WERI-Rb-1 (cell line): ENCODE measurements at regions not wholly inside any gene's neighbourhood (a gene's known extent, or its start where the extent isn't known, plus 50 kb on each side); places are given as distances from the start of the nearest gene placed in this dataset.

ENCODE experiments used
- DNase-seq: peaks from one replicate; pipeline ENCODE4 v3.0.0-alpha.2; 2020
- H3K27ac ChIP-seq: fragments of 250-450 bp; sonication (Bioruptor Pico); 2 replicates; pipeline ENCODE4 v1.5.1; 2020; ENCODE audit warnings: mild to moderate bottlenecking, moderate library complexity
- H3K27me3 ChIP-seq: fragments of 250-450 bp; sonication (Bioruptor Pico); 2 replicates; pipeline ENCODE4 v1.5.1; 2021; ENCODE audit warnings: mild to moderate bottlenecking, low read depth, moderate library complexity; ENCODE audit not compliant: insufficient read depth, severe bottlenecking
- H3K36me3 ChIP-seq: fragments of 250-450 bp; sonication (Bioruptor Pico); 2 replicates; pipeline ENCODE4 v1.5.1; 2020; ENCODE audit warnings: mild to moderate bottlenecking, moderate library complexity
- H3K4me3 ChIP-seq: 2 replicates; pipeline ENCODE4 v1.5.1; 2011; ENCODE audit warnings: low read depth, mild to moderate bottlenecking, control low read depth, low read length
- H3K9me3 ChIP-seq: fragments of 250-450 bp; sonication (Bioruptor Pico); 2 replicates; pipeline ENCODE4 v1.5.1; 2021; ENCODE audit warnings: mild to moderate bottlenecking, moderate library complexity; ENCODE audit not compliant: severe bottlenecking
- CTCF ChIP-seq: IDR thresholded peaks from 2 replicates; pipeline ENCODE4 v1.5.1; 2011; ENCODE audit warnings: low read depth, mild to moderate bottlenecking, control low read depth, inconsistent platforms, low read length

DNA sequence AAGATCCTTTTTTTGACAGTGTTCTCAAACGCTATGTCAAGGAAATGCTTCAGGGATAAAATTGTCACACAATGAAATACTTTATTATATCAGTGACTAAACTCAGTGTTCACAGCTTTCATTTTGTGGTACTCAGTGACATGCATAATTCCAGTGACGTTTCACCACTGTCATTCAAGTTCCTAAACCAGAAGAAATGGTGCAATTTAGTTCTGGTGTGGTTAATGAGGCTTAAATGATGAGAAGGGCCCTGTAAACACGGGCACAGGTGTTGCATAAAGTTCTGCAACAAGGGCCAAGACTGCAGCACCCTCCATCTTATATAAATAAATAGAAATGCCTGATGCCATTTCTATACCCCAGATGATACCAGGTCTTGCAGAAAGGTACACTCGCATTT, 1247.1 kb downstream of the GATA3 start:
- DNase-seq, result no peak
- H3K9me3 ChIP-seq, result no peaks in the 10 kb centered on the region

GRCh38 chr10:9302140-9302746, 1247.8 kb downstream of the GATA3 start:
- no peaks in the 10 kb centered on the region for H3K27me3 ChIP-seq
- no peaks in the 10 kb centered on the region for H3K9me3 ChIP-seq
- H3K4me3 ChIP-seq, result no peak overlapping the region
- DNase-seq, result no peak
- no peaks in the 10 kb centered on the region for H3K36me3 ChIP-seq
- no peak for TF ChIP-seq CTCF
- H3K27ac ChIP-seq, result no peak overlapping the region

More for the DNA sequence above, 1247.1 kb downstream of the GATA3 start:
- no peak for TF ChIP-seq CTCF
- Histone ChIP-seq H3K36me3 (no peaks in the 10 kb centered on the region), H3K27ac (no peak overlapping the region), H3K4me3 (no peak overlapping the region), H3K27me3 (no peaks in the 10 kb centered on the region)

DNA sequence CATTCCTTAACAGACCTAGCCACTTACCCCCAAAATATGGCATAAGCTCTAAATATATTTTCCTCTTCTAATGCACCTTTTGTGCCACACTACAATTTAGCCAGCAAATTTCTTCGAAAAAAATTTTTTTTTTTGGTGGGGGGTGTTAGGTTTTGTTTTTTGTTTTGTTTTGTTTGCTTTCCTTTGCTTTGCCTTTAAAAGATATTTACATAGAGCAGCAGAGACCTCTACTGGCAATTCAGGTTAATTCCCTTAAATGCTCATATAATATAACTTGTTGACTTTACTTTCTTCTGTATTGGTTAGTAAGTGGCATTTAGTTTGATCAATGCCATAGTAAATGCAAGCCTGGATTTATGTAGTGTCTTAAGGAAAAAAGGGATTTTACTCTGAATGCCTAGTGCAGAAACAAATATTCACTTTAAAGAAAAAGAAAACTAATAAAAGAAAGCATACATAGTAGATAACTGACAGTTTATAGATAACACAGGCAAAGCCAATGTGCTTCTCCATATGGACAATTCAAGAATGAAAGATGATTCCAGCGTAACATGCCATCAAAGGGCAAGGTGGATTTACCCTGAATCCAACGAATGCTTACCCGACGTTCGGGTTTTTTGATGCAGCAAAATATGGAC, 1250.6 kb downstream of the GATA3 start:
- H3K9me3 ChIP-seq, result no peaks in the 10 kb centered on the region
- no peaks in the 10 kb centered on the region for H3K27me3 ChIP-seq
- no peak for DNase-seq
- no peak overlapping the region for H3K4me3 ChIP-seq
- H3K27ac ChIP-seq, result no peak overlapping the region
- no peaks in the 10 kb centered on the region for H3K36me3 ChIP-seq
- TF ChIP-seq CTCF, result no peak

GRCh38 chr10:9311702-9312499, 1257.4 kb downstream of the GATA3 start:
- Histone ChIP-seq H3K27ac (no peak overlapping the region), H3K27me3 (no peaks in the 10 kb centered on the region), H3K36me3 (no peaks in the 10 kb centered on the region), H3K4me3 (no peak overlapping the region), H3K9me3 (no peaks in the 10 kb centered on the region)
- no peak for TF ChIP-seq CTCF
- no peak for DNase-seq

GRCh38 chr10:9315292-9315691, 1260.8 kb downstream of the GATA3 start:
- no peaks in the 10 kb centered on the region for H3K9me3 ChIP-seq
- no peak overlapping the region for H3K27ac ChIP-seq
- DNase-seq, result no peak
- no peak overlapping the region for H3K4me3 ChIP-seq
- TF ChIP-seq CTCF, result no peak
- no peaks in the 10 kb centered on the region for H3K27me3 ChIP-seq
- H3K36me3 ChIP-seq, result no peaks in the 10 kb centered on the region
